Globus pallidus (tissue), 1 donor: ENCODE measurements at regions not wholly inside any gene's neighbourhood (a gene's known extent, or its start where the extent isn't known, plus 50 kb on each side); places are given as distances from the start of the nearest gene placed in this dataset.

Source experiments
- DNase-seq: peaks from one replicate; pipeline ENCODE4 v3.0.0-alpha.2; 2015; ENCODE audit warnings: low spot score

DNA sequence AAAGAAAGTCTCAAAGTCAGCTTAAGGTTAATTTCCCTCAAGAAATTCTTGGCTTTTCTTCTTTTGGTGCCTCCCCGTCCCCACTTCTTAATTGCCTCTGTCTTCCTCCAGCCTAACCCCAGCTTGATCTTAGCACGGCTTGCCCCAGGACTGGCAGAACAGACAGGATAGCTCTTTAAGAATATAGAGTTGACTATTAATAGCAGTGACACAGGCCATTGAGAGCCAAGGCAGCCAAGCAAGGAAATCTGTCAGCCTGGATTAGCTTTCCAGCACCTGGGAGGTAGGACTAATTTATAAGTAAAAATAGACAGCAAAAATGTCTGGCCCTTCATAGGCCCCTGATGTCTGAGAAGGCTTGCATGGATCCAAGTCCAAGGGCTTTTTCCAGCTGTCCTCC is 384.6 kb upstream of the SLC30A5 start:
- no peak for DNase-seq

DNA sequence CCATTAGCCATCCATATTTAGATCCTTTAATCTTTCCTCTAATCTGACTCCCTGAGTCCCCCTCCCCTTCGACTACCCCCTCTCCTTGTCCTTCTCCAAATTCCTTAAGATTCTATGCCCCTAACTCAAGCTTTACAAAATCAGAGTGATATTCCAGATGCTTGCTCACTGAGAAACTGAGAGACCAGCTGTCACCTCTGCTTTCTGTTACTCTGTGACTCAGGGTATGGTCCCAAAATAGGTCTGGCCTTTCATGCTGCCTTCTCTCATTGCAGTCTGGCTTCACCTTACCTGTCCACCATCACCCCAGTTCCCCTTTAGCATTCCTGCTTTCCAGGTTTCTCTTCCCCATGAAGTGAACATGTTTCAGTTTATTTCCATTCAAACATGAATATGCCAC is 383.3 kb upstream of the SLC30A5 start:
- no peak for DNase-seq

DNA sequence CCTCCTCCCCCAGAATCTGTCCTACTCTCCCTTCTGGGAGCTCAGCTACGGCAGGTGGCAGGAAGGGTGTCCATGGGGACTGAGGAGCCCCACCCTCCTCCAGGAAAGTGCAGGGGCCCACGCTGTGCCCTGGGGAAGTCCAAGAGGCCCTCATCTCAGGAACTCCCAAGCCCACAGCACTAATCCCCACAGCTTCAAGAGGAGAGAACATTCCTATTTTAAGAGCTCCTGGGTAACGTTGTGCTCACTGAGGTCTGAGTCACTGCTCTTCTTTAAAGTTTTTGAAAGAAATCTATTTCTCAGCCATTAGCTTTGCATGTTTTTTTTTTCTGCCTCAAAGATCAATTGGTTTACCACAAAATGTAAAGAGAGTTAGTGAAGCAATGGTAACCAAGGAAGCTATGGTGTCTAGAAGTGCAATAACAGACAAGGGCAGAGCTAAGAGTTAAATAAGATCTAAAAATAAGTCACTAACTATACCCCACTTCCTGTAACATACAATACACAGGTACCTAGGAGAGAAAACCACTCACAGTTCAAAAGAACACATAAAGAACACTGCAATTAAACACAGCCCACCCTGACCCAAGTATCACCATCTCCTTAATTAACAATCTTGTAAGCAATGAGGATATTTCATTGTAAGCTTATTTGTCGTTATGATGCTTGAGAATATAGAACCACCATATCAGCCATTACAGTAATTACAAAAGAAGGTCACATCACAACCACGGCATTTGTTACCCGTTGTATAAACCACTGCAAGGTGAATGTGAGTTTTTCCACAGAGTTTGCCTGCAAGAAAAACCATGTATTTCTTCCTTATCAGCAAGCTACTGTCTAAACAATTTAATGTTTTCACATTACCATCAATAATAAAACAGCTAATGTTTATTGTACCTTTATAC is 382.3 kb upstream of the SLC30A5 start:
- DNase-seq, result no peak

DNA sequence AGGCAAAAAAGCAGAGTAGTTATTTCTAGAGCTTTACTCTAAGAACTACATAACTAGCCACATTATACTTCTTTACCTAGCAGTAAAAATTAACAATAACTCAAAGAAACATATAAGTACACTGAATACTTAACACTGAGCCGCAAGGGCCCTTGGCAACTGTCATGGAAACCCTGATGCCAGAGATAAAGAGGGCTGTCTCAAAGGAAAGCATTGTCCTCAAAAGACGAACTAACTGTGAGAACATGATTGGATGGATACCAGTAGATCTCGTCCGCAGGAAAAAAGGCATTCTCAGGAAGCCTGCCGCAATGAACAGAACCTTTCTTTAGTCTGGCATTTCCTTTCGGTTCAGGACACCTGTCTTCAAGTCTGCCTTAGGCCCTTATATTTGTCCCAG is 379.0 kb upstream of the SLC30A5 start:
- DNase-seq, result peak; percentile 29

DNA sequence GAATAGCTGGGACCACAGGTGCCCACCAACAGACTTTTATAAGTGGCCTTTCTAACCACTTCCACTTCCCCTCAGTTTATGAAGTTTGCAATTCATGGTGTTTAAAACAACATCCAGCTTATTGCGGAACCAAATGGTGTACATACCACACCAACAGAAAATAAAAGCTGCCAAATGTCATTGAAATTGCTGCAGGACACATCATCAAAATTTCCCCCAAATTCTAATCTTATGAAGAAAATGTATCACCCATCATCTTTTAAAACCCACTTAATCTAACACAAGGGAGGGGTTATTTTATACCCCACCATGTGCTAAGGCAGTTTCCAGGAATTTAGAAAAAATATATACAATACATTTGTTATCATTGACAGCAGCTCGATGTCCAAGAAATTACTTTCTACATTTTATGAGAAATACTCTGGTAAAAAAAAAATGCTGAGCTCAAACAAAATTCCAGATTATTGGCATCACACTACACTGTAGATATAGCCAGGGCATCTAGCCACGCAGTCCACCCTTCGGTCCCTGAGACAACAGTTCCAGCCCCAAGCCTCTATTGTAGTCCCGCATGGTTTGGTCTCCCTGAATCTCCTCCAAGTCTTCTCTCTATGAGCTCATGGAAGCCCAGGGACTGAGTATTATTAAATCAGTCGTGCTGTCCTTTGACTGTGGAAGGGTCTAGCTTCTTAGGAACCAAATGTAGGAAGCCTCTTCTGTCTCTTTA is 372.8 kb upstream of the SLC30A5 start:
- DNase-seq, result no peak

DNA sequence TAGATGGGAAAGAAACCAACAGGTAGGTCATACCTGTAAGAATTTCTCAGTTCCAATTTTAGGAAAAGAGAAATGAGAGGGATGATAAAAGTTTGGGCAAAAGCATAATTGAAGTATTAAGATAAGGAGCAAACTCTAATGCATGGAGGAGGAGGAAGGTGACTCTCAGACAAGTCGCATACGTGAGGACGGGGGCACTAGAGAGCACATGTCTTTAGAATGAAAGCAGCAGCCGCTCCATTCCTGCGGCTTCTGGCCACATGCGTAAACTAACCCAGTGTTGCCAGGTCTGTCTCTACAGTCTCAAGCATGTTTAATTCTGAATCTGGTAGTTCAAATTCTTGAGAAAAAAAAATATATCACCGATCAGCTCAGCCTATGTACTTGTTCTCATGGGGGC is 371.5 kb upstream of the SLC30A5 start:
- no peak for DNase-seq

DNA sequence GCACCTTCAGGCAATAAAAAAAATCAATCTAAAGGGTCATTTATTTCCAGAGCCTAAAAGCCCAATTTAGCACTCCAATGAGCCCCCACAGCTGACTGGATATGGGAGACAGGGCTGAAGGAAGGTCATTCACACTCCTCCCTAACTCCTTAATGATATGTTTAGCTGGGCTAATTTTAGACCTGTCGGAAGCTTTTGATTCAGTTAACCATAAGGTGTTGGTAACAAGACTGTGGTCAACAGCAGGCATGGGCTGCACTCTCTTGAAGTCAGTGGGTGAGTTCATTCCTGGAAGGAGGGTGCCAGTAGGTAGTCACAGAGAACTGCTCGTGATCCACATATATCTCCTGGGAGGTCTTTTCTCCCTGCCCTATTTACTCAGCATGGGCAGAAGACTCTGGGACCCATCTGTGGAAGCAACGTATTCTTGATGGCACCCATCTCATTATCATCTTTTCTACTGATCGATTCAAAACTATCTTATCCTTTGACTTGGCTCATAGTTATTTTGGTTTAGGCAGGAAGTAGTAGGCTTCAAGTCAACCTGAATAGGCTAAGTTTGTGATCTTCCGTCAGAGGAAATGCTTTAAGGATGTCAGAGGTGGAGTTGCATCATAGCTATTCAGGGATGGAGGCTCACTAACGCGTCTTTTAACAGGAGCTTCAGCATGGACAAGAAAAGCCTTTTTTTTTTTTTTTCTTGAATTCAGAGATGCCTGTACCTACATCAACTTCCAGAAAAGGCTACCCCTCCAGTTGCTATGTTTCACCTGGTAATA is 367.7 kb upstream of the SLC30A5 start:
- DNase-seq, result no peak

DNA sequence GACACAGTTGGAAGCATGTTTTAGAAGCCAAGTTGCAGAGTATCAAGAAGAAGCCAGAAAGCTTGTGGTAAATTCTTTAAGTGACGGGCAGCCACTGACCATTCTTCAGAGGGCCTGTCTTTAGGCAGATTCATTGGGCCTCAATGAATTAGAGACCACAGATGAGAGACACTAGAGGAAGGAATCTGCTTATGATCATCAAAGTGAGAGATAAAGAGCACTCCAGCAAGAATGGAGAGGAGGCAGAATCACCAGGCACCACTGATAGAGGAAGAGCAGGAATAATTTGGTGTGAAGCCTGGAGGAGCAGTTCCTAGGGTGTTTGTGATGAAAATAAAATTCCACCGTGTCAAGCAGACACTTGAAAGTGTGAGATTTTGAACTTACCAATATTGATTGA is 365.9 kb upstream of the SLC30A5 start:
- no peak for DNase-seq

DNA sequence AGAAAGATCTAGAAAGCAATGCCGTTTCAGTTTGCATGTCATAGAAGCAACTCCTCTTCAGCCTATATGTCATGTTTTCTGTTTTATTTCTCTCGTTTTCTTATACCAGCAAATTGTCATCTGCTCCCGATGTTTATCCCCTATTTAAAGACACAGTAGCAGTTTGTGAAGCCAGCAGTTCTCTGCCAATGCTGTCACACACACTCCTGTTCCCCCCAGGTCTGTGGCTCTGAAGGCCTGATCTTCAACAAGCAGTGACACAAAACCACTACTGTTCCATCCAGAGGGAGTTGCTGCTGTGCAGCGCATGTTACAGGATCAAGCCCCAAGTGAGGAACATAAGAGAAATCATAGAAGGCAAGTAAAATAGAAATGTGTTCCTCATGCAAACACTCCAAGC is 364.1 kb upstream of the SLC30A5 start:
- DNase-seq, result peak; percentile 25

DNA sequence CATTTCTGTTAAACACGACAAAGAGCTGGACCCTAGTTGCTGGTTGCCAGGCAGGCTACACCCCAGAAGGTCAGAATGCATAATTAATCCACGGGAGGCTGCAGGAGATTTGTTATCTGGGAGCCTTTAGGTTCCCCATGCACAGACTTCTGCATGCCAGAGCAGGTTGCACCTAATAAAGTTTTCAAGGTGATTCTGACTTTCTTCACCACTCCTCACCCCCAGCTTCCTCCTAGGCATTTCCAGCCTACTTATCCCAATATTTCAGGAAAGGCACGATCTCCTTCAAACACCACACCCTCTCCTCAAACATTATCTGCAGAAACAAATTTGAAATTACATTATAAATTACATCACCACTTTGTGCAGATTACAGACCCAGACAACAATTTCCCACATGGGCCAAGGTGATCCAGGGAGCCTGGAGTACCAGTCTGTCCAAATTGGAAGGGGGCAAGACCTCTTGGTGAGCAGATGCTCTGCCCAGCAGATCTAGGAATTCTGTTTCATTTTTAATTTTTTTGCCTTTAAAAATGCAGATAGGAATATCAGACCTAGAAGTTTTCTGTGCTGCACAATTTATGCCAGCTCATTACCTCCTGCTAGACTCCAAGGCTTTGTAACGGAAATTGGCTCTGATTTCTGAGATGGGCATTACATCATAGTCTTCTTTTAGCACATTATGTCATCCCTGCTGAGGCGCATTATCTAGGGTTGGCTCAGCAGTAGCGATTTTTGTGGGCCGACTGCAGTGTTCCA is 363.4 kb upstream of the SLC30A5 start:
- peak; percentile 93 for DNase-seq

DNA sequence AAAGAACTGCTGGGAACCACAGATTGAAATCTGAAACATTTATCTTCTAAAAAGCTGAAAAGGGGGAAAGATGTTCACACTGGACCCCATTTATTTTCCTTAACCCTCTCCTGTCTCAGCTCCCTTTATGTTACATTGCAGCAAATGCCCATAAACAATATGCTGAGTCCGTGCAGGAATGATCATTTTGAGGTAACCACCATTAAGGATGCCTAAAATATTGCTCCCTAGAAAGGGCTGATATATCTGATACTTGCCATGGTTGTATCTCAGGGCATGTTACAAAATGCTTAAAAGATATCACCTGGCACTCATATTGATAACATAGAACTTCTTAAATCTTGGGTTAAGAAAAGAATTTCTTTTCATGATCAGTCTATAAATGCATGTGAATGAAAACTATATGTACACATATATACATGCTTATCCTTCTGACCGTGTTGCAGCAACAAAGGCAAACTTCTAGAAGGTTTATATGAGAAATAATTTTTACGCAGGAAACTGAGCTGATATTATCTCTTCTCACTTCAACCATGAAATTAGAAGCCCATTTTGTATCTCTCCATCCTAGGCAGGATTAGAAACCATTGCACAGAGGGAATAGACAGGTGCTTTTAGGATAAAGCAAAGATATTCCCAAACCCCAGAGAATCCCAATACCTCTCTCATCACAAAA is 362.7 kb upstream of the SLC30A5 start:
- no peak for DNase-seq

DNA sequence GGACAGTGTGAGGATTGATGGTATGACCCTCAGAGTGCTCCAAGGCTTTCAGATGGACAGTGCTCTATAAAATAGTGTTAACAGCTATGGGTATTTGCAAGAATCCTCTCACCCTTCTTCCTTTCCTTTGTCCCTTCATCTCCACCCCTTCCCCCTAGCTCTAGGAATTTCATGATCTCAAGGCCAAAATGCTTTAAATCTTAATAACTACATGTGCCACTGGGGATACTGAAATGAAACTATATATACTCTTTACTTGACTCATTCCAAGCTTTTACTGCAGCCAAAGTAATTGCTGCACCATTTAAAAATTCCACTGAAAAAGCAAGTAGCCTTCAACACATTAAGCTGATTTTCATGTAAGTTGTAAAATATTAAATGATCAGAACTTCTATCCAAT is 361.6 kb upstream of the SLC30A5 start:
- no peak for DNase-seq

DNA sequence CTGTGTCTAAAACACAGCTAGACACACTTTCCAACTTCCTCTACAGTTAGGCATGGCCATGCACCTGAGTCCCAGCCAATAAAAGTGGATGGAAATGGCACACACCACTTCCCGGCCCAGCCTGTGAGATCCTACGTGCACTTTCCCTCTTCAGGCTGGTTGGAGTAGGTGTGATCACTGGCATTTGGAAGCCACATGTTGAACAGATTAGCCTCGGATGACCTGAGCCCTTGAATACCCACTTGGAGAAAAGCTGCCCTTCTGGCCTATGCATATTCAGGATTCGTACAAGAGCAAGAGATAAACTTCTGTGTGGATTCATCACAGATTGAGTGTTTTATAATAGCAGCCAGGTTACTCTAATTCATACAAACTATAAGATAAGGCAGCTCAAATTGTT is 359.0 kb upstream of the SLC30A5 start:
- DNase-seq, result no peak

DNA sequence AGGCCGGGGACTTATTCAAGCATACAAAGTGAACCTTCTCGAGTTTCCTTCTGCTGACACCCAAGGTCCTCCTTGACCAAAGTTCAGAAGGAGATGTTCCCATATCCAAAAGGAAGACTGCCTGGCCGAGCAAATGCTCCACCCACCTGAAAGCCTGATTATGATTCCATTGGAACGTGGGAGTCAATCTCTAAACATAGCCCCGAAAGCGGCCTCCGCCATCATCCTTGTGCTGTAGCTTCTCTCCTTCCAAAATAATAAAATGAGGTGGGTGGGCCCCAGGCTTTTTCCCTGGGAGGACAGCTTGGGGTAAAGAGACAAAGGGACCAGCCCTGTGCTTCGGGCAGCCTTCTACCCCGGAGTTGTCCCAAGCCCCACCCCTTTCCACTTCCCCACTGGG is 355.6 kb upstream of the SLC30A5 start:
- no peak for DNase-seq

DNA sequence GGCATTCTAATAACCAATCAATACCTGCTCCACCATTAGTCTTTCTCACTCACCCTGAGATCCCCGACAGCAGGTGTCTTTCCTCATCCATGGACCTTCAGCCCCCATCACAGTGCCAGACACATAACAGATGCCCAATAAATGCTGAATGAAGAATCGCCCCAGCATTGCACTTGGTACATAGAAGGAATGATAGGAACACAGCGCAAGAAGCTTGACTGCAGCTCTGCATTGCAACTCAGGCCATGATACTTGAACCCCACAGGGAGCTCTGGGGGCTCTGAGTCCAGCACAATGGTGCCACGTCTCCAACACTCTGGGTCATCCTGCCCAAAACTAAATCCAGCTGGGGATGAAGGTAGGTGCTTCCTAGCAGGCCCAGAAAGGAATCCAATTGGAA is 355.0 kb upstream of the SLC30A5 start:
- no peak for DNase-seq

DNA sequence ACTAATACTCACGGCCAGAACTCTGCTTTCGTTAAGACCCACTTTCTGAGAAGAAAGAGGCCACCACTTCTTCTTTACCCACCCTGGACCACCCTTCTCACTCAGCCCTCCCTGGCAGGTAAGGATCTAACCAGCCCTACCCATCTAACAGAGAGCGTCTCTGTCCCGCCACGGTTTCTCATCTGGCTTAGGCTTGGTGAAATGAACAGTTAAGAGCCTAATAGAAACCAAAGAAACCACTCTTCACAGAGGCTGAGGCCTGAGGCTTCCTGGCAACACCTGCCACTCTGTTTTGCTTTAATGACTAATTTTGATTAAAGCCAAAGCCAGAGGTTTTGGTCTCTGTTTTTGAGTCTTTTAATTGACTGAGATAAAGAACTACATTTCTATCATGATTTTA is 354.1 kb upstream of the SLC30A5 start:
- DNase-seq, result no peak

DNA sequence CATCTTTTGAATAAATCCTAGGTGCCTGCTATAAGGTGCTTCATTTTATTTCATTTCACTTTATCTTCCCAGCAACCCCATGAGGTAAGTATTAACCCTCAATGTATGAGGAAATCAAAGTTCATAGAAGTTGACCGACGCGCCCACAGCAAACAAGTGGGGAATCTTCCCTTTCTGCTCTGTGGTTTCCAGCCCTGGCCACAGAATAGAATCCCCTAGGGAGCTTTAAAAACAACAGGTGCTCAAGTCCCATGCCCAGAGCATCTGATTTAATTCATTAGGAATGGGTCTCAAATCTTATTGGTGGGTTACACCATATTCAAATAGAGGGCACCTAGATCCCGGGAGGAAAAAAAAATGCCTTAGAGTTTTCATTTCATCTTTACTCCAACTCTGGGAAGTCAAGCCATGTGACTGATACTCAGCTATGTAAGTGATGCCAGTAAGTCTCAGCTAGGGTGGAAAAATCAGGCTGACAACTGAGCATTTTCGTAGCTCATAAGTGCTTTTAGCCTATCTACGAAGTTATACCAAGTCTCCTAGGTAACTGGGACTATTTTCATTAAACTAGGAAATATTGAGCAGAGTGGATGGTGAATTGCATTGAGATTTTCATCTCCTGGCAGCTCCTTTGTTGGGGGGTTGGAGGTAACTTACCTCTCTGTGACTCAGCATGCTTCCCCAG is 353.4 kb upstream of the SLC30A5 start:
- DNase-seq, result no peak

DNA sequence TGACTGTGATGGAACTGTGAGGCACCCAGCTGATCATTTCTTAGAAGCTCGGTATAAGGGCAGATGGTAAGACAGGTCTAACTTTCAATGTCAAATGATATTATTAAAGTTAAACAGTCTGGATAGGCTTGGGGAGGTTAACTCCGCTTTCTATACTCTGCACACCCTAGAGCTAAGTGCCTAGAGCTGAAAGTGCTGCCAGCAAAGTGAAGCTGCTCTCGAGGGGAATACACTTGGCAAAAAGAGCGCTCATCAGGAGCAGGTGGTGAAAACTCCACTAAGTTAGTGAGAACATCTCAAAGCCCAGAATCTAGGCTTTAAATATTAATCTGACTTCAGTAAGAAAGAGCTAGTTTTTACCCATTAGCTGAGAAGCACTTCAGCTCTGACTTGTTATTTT is 349.6 kb upstream of the SLC30A5 start:
- DNase-seq, result no peak

DNA sequence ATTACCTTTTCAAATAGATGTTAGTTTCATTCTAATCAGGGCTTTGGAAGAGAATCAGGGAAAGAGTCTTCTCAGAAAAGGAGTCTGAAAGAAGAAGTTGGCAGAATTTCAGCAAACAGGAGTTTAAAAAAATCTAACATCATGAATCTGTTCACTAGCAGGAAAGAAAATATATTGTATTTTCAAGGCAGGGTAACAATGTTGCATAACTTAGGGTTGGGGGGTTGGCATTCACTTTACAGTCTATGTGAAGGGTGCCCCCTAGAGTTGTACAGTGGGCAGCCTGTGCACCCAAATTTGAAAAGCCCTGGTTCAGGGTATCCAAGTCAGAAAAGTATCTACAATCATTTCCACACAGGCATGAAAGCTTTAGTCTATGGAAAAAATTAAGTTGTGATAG is 348.4 kb upstream of the SLC30A5 start:
- DNase-seq, result peak; percentile 35

DNA sequence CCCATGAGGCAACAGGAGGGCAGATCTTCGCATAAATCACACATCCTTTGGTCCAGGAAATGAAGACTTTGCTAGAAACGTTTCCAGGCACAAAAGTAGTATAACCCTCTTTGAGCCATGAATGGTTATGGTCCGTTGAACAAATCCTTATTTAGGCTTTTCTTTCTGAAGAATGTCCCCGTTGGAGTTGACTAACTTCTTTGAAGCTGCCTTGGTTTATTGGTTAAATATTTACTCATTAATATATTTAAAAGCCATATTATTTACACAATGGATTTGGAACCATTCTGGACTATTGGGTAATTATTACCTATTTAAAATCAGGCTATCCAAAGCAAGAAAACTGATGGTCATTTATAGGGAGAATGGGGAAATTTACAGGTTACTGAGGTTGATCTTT is 347.6 kb upstream of the SLC30A5 start:
- no peak for DNase-seq
